IMR-90 (cell line): ENCODE measurements at regions not wholly inside any gene's neighbourhood (a gene's known extent, or its start where the extent isn't known, plus 50 kb on each side); places are given as distances from the start of the nearest gene placed in this dataset.

Experiments
- ATAC-seq: fragments of 200-7000 bp; cut with Tn5 transposase; 2 replicates; pipeline ENCODE4 v1.9.1; 2020; ENCODE audit warnings: low read depth, mild to moderate bottlenecking, moderate library complexity
- BruUV-seq: library from RNA; stranded (reverse); fragments of 400-500 nt; replicated peaks from 2 replicates; lab custom pipeline; 2021; lab: Mats Ljungman, UMichigan
- CTCF ChIA-PET: fragments of 300-600 bp; formaldehyde crosslinking; extraction: SDS; loops from one replicate; lab custom pipeline; 2021; ENCODE audit warnings: antibody characterized with exemption; lab: Yijun Ruan, JAX
- POLR2A ChIA-PET: fragments of 300-600 bp; sonication (Branson Sonifier 250); formaldehyde crosslinking; loops from one replicate; lab custom pipeline; 2022; ENCODE audit warnings: antibody characterized with exemption; ENCODE audit not compliant: unreplicated experiment; lab: Charles Lee
- DNase-seq: peaks from one replicate; pipeline ENCODE4 v3.0.0; 2013
- H2AFZ ChIP-seq: replicated peaks from 2 replicates; pipeline ENCODE3; 2013; ENCODE audit warnings: low read length, mild to moderate bottlenecking; ENCODE audit not compliant: poor library complexity
- H2AK5ac ChIP-seq: 2 replicates; pipeline ENCODE4 v1.6.1; 2013; ENCODE audit warnings: low read depth, low read length, inconsistent platforms
- H2AK9ac ChIP-seq: replicated peaks from 2 replicates; pipeline ENCODE3; 2013; ENCODE audit warnings: mild to moderate bottlenecking, low read depth, low read length, moderate library complexity; ENCODE audit not compliant: poor library complexity
- H2BK120ac ChIP-seq: 2 replicates; pipeline ENCODE4 v1.6.1; 2013; ENCODE audit warnings: low read depth, low read length, inconsistent platforms
- H2BK15ac ChIP-seq: 3 replicates; pipeline ENCODE4 v1.6.1; 2013; ENCODE audit warnings: low read depth, low read length, inconsistent platforms
- H2BK20ac ChIP-seq: 2 replicates; pipeline ENCODE4 v1.6.1; 2013; ENCODE audit warnings: low read depth, mild to moderate bottlenecking, inconsistent platforms, low read length, moderate library complexity
- H2BK5ac ChIP-seq: 2 replicates; pipeline ENCODE4 v1.6.1; 2013; ENCODE audit warnings: mild to moderate bottlenecking, low read depth, low read length, inconsistent platforms; ENCODE audit not compliant: poor library complexity, severe bottlenecking
- H3K14ac ChIP-seq: replicated peaks from 2 replicates; pipeline ENCODE4 v1.6.1; 2013; ENCODE audit warnings: low read depth, low read length, inconsistent platforms
- H3K18ac ChIP-seq: 2 replicates; pipeline ENCODE4 v1.6.1; 2013; ENCODE audit warnings: low read depth, low read length, control low read depth
- H3K23ac ChIP-seq: 2 replicates; pipeline ENCODE4 v1.6.1; 2013; ENCODE audit warnings: low read depth, low read length, inconsistent platforms
- H3K27ac ChIP-seq: 2 replicates; pipeline ENCODE4 v1.5.1; 2013; ENCODE audit warnings: mild to moderate bottlenecking, control low read depth, low read length; ENCODE audit not compliant: insufficient read depth
- H3K27me3 ChIP-seq: 2 replicates; pipeline ENCODE4 v1.6.1; 2013; ENCODE audit warnings: low read length; ENCODE audit not compliant: control insufficient read depth, insufficient read depth
- H3K36me3 ChIP-seq: 2 replicates; pipeline ENCODE4 v1.6.1; 2013; ENCODE audit warnings: low read length, mixed read lengths; ENCODE audit not compliant: control insufficient read depth, insufficient read depth
- H3K4ac ChIP-seq: 2 replicates; pipeline ENCODE4 v1.6.1; 2013; ENCODE audit warnings: low read depth, low read length, inconsistent platforms
- H3K4me1 ChIP-seq: 2 replicates; pipeline ENCODE4 v1.6.1; 2013; ENCODE audit warnings: low read length, mixed read lengths; ENCODE audit not compliant: control insufficient read depth, insufficient read depth
- H3K4me2 ChIP-seq: 2 replicates; pipeline ENCODE4 v1.6.1; 2013; ENCODE audit warnings: low read depth, mild to moderate bottlenecking, control low read depth, low read length, moderate library complexity
- H3K4me3 ChIP-seq: 2 replicates; pipeline ENCODE4 v1.5.1; 2013; ENCODE audit warnings: low read depth, mild to moderate bottlenecking, control low read depth, low read length, moderate library complexity; ENCODE audit not compliant: insufficient read depth
- H3K56ac ChIP-seq: 2 replicates; pipeline ENCODE4 v1.6.1; 2013; ENCODE audit warnings: low read length, inconsistent platforms; ENCODE audit not compliant: insufficient read depth; ENCODE audit errors: extremely low read depth
- H3K79me1 ChIP-seq, 2 experiments: 2 replicates each; pipeline ENCODE4 v1.6.1; 2013; ENCODE audit warnings: low read length in 2 of 2, inconsistent platforms in 1 of 2, low read depth in 1 of 2
- H3K9ac ChIP-seq: 2 replicates; pipeline ENCODE4 v1.6.1; 2013; ENCODE audit warnings: low read depth, low read length, control low read depth
- H3K9me1 ChIP-seq: 2 replicates; pipeline ENCODE4 v1.6.1; 2013; ENCODE audit warnings: low read length, inconsistent platforms; ENCODE audit not compliant: insufficient read depth
- H3K9me3 ChIP-seq: 2 replicates; pipeline ENCODE4 v1.6.1; 2013; ENCODE audit warnings: low read length; ENCODE audit not compliant: control insufficient read depth, insufficient read depth
- H4K20me1 ChIP-seq: 2 replicates; pipeline ENCODE4 v1.6.1; 2013; ENCODE audit warnings: low read length, inconsistent platforms; ENCODE audit not compliant: insufficient read depth
- H4K5ac ChIP-seq: 2 replicates; pipeline ENCODE4 v1.6.1; 2013; ENCODE audit warnings: mild to moderate bottlenecking, low read depth, low read length, control low read depth
- H4K8ac ChIP-seq, 2 experiments: 2 replicates each; pipeline ENCODE4 v1.6.1; 2013; ENCODE audit warnings: low read depth in 2 of 2, low read length in 2 of 2, control low read depth in 1 of 2, inconsistent platforms in 1 of 2
- H4K91ac ChIP-seq: 2 replicates; pipeline ENCODE4 v1.6.1; 2013; ENCODE audit warnings: low read depth, low read length, inconsistent platforms; ENCODE audit not compliant: insufficient read depth
- CEBPB ChIP-seq: IDR thresholded peaks from 2 replicates; pipeline ENCODE4 v1.6.1; 2012; ENCODE audit warnings: low read depth, low read length, improper control_type of control experiment
- WGBS, 2 experiments: methylation state at CpG; one replicate each; pipeline versions ENCODE4 v1.1.5 to v1.1.7; 2013; ENCODE audit warnings: missing lambda C conversion rate in 2 of 2; ENCODE audit not compliant: insufficient read length in 1 of 2; ENCODE audit errors: extremely low coverage in 2 of 2; 5-methylcytosine and 5-hydroxymethylcytosine counted together
- dilution Hi-C: fragments of 300-500 bp; cut with HindIII; formaldehyde crosslinking; loops from one replicate; pipeline ENCODE4 v1.14.3; 2018; ENCODE audit warnings: low sequenced_read_pairs; ENCODE audit not compliant: unreplicated experiment
- in situ Hi-C: fragments of 300-500 bp; cut with MboI; formaldehyde crosslinking; loops from 3 replicates; pipeline ENCODE4 v1.14.3; 2019; ENCODE audit warnings: low sequenced_read_pairs, inconsistent platforms, mixed read lengths
- intact Hi-C: fragments of 100-400 bp; cut with micrococcal nuclease; formaldehyde crosslinking; loops from 2 replicates; pipeline ENCODE4 v1.10.0; 2022

GRCh38 chr1:14320518-14320917 lies 278.0 kb upstream of the KAZN start:
- Histone ChIP-seq H3K23ac (no peak overlapping the region), H3K4me2 (no peak overlapping the region), H2BK15ac (no peak overlapping the region), H3K27me3 (no peaks in the 10 kb centered on the region), H3K56ac (no peak overlapping the region), H2BK20ac (no peak overlapping the region), H3K4me1 (no peaks in the 10 kb centered on the region), H3K14ac (no peak overlapping the region), H3K79me1 (no peaks in the 10 kb centered on the region), H3K36me3 (no peaks in the 10 kb centered on the region), H2BK120ac (no peak overlapping the region), H3K9me1 (no peaks in the 10 kb centered on the region), H4K5ac (no peak overlapping the region), H4K20me1 (no peaks in the 10 kb centered on the region), H2AFZ (no peak overlapping the region), H3K18ac (no peak overlapping the region), H3K9me3 (no peaks in the 10 kb centered on the region), H3K27ac (no peak overlapping the region), H3K9ac (no peak overlapping the region), H2BK5ac (no peak overlapping the region), H4K91ac (no peak overlapping the region), H2AK9ac (no peak overlapping the region), H4K8ac (no peak overlapping the region), H3K4ac (no peak overlapping the region), H2AK5ac (no peak overlapping the region), H3K4me3 (no peak overlapping the region)
- dilution Hi-C loops, result no loop called here
- in situ Hi-C loops, result no loop called here
- intact Hi-C loops, result no loop called here
- no peak for ATAC-seq
- DNase-seq, result peak; percentile 23
- no peak for TF ChIP-seq CEBPB
- ChIA-PET CTCF (no interaction called here), POLR2A (no interaction called here)
- 40% methylated on average over 1 of the region's 2 CpGs; no CpG with 5 or more reads in 1 of the 2 experiments for WGBS, 2 experiments
- BruUV-seq, result no TSS peak
